Stimulated activated CD4-positive, alpha-beta T cell treated with anti-CD3 and anti-CD28 coated beads, TNF-alpha, amount 100 ng/mL, for 48 hours (primary cell): ENCODE measurements at regions not wholly inside any gene's neighbourhood (a gene's known extent, or its start where the extent isn't known, plus 50 kb on each side); places are given as distances from the start of the nearest gene placed in this dataset.

Experiments
- DNase-seq, 3 donors: peaks; one replicate each; pipeline ENCODE4 v3.0.0-alpha.2; 2020; ENCODE audit warnings: low read depth in 3 of 3

- DNase-seq = no peak
These were observed 153.1 kb downstream of the PCDH17 start for GRCh38 chr13:57784633-57785032.

DNA sequence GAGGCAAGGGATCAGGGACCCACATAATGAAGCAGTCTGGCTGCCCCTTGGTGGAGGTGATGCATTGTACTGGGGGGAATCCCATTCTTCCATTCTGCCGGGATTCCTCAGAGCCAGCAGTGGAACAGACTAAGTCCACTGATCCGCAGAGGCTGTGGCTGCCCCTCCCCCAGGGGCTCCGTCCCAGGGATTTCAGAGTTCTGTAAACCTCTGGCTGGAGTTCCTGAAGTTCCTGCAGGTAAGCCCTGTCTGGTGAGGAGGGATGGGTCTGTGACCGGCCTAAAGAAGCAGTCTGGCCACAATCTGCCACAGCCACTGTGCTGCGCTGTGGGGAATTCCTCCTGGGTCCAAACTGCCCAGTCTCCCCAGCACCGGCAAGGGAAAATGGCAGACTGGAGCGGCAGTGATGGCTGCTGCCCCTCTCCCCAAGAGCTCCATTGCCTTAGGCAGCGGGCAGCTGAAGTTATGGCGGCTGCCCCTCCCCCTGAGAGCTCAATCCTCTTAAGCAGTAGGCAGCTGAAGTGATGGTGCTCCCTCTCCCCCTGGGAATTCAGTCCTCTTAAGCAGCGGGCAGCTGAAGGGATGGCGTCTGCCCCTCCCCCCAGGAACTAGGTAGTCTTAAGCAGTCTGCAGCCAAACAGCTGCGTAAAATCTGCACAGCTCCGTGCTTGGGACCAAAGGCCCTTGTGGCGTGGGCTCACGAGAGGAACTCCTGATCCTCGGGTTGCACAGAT, 155.7 kb downstream of the PCDH17 start:
- DNase-seq = no peak

DNA sequence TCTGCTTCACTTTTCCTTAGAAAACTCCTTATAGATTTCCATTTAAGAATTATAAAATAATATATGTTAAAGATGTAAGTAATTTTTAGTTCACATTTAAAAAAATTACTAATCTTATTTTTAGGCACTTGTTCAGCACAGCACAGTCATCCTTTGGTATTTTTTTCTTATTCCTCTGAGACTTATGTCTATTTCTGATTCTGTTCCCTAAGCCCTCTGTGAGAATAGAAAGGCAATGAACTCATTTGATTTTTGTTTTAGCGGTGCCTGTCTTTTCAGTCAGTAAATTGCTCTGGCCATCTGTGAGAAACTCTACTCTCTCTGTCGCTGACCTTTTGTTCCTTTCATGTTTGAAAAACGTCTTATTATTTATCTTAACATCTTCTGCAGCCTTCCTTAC, 168.1 kb downstream of the PCDH17 start:
- no peak for DNase-seq

- no peak for DNase-seq
These were observed 182.1 kb downstream of the PCDH17 start for GRCh38 chr13:57813651-57814050.

DNA sequence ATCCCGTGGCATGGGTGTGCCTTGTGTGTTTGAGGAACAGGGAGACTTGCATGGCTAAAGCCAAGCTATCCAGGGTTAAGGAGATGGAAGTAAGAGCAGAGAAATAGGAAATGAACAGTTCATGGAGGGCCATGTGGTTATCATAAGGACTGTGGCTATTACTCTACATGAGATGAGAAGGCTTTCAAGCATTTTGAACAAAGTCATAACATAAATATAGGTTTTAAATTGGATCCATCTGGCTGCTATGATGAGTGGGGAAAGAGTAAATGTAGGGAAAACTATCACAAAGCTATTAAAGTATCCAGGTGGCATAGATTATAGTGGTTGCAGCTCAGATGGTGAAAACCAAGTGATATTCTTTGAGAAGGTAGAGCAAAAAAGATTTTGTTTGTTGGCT, 184.1 kb downstream of the PCDH17 start:
- no peak for DNase-seq

GRCh38 chr13:57820924-57821323, 189.4 kb downstream of the PCDH17 start:
- DNase-seq = no peak

GRCh38 chr13:57823704-57824103, 192.2 kb downstream of the PCDH17 start:
- no peak for DNase-seq

DNA sequence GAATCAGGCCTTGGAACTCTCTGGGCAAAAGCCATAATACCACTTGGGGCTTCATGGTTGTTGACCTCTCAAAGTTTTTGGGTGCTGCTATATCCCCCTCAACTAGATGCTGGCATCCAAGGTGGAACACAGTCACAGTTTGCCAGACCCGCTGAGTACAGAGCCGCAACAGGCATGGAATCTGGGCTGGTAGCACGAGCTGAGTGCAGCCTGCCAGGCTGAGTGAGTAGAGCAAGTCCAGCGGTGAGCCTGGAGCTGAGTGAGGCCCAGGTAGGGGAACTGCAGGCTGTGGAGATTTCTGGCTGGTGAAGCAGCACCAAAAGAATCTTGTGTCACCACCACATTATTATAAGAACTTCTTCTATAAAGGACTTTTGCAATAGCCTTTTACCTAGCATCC, 192.6 kb downstream of the PCDH17 start:
- DNase-seq = no peak

GRCh38 chr13:57825066-57825465, 193.5 kb downstream of the PCDH17 start:
- no peak for DNase-seq

DNA sequence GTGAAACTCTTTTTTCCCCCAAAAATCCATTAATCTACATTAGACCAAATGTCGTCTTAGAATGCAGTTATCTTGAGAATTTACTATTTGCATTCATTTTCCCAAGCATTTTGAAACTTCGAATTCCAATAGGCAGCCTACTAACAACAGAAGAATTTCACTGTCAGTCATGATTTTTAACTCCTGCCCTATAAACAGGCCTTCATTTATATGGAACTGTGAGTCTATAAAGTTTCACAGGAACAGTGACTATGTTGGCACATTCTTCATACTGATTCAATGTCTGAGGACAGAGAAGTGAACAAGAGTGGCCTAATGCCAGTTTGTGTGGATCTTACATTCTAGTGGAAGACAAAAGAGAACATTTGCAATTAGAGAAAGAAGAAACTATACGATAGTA, 198.0 kb downstream of the PCDH17 start:
- DNase-seq = no peak

GRCh38 chr13:57832187-57832586, 200.6 kb downstream of the PCDH17 start:
- no peak for DNase-seq

DNA sequence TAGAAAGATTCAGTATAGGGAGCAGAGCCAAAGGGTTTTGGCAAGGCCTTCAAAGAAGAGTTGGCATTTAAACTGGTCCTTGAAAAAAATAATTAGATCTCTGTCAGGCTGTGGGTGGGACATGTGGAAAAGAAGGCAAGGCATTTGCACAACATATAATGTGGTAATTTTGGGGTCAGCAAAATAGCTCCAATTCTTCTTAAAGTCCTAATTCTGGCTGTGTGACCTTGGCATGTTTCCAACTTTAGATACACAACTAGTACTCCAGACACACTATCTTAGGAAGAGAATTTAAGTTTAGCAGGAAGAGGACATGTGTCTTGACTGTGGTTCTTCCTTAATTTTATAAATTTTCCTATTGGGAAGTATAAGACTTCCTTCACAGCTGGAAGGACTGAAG, 206.3 kb downstream of the PCDH17 start:
- no peak for DNase-seq

GRCh38 chr13:57843521-57843920, 212.0 kb downstream of the PCDH17 start:
- no peak for DNase-seq

- no peak for DNase-seq
These were observed 215.1 kb downstream of the PCDH17 start for GRCh38 chr13:57846600-57847173.

GRCh38 chr13:57857945-57858344, 226.4 kb downstream of the PCDH17 start:
- DNase-seq = no peak

DNA sequence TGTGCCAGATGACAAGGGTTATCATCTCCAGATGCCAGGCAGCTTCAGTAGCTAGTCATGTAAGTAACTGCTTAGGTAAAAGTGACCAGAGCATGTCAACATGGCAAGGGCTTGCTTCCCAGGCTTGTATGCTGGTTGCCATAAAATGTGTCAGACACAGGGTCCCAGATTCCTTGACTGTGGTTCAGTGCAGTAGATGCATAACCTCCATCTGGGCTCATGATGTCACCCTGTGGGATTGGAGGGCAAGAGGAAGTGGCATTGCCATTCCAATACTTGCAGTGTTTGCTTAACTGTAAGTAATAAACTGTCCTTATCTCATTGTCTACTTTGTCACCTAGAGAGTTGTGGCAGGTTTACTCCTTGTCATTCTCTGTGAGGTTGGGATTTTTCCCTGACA, 226.8 kb downstream of the PCDH17 start:
- DNase-seq = no peak

- DNase-seq = no peak
These were observed 231.3 kb downstream of the PCDH17 start for GRCh38 chr13:57862879-57863278.

DNA sequence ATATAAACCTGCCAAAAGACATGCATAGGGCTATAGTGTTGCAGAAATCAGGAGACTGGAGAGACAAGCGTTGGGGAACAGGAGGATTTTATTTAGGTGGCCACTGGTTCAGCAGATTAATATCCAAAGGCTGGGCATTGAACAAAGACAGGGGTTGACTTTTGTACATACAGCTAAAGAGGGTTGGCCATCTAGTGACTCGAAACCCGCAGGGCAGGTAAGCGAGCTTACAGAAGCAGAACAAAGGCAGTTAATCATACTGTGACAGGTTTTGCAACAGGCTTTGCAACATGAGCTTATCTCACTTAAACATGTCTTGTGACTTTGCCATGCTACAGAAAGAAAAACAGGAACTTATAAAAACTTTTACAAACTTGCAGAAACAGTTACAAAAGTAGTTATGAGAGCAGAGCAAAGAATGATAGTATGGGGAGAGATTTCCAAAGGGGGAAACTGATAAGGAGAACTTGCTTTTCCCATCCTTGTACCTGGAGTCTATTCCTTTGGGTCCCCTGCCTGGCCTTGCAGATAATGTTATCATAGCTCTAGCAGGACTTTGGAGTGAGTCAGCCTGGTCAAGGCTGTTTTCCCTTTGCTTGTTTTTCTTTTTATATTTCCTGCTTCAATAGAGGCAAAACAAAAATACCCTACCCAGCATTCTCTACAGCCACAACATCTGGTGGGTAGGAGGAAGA, 234.2 kb downstream of the PCDH17 start:
- no peak for DNase-seq

GRCh38 chr13:57874530-57874929, 243.0 kb downstream of the PCDH17 start:
- no peak for DNase-seq

DNA sequence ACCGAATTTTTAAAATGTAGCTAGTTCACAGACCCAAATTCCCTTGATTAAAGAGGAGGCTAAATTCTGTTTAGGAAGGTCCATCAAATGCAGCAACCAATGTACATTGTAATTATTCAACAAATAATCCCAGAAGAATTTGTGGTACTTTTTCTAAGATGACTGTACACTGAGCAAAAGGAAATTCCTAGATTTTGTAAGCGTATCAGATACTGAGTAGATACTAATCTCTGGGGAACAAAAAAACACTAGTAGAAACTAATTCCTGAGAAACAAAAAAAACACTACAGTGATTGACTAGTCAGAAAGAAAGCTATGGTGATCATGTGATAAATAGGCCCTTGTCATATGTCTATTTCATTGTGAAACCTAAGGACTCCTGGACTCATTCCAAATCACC, 246.1 kb downstream of the PCDH17 start:
- no peak for DNase-seq

GRCh38 chr13:57878291-57878690, 246.7 kb downstream of the PCDH17 start:
- DNase-seq = no peak

DNA sequence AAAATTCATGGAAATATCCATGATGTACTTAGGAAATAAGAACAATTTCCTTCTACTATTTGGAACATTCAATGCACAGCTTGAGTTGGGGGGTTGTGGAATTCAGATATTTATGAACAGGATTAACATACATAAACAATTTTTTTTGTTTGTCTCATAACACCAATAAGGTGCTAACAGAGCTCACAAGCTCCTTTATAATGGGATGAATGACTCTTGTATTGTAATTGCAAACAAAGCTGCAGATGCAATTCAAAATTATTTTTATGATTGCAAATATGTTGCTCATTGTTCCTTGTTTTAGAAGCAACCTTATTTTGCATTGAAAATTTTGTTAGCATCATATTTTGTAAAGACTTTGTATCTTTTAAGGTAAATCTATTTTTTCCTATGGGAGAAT, 265.7 kb downstream of the PCDH17 start:
- no peak for DNase-seq

- no peak for DNase-seq
These were observed 267.6 kb downstream of the PCDH17 start for GRCh38 chr13:57899096-57899495.
